IPS-18a (cell line): ENCODE measurements at regions not wholly inside any gene's neighbourhood (a gene's known extent, or its start where the extent isn't known, plus 50 kb on each side); places are given as distances from the start of the nearest gene placed in this dataset.

Source experiments
- H3K27ac ChIP-seq: one replicate; pipeline ENCODE4 v1.5.1; 2013; ENCODE audit warnings: low read length
- H3K27me3 ChIP-seq: one replicate; pipeline ENCODE4 v1.6.1; 2013; ENCODE audit warnings: mild to moderate bottlenecking, low read length; ENCODE audit not compliant: control insufficient read depth, insufficient read depth
- H3K36me3 ChIP-seq: one replicate; pipeline ENCODE4 v1.6.1; 2013; ENCODE audit warnings: low read depth, low read length; ENCODE audit not compliant: control insufficient read depth
- H3K4me1 ChIP-seq: one replicate; pipeline ENCODE4 v1.6.1; 2013; ENCODE audit warnings: low read depth, low read length; ENCODE audit not compliant: control insufficient read depth
- H3K4me3 ChIP-seq: one replicate; pipeline ENCODE4 v1.5.1; 2013; ENCODE audit warnings: low read length
- H3K9ac ChIP-seq: one replicate; pipeline ENCODE4 v1.6.1; 2013; ENCODE audit warnings: mild to moderate bottlenecking, low read length, moderate library complexity
- H3K9me3 ChIP-seq: one replicate; pipeline ENCODE4 v1.6.1; 2013; ENCODE audit warnings: low read depth, low read length; ENCODE audit not compliant: control insufficient read depth

DNA sequence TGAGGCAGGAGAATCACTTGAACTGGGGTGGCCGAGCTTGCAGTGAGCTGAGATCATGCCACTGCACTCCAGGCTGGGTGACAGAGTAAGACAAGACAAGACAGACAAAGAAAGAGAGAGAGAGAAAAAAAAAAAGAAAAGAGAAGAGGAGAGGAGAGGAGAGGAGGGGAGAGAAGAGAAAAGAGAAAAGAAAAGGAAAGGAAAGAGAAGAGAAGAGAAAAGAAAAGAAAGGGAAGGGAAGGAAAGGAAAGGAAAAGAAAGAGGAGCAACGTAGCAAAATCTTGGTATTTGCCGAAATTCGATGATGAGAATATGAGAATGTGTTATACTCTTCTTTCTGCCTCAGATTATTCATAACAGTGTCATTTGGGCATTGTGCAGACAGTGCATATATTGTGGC lies 101.2 kb upstream of the PFKP start:
- H3K27me3 ChIP-seq, result no peaks in the 10 kb centered on the region
- H3K4me3 ChIP-seq, result no peak overlapping the region
- H3K36me3 ChIP-seq, result no peaks in the 10 kb centered on the region
- H3K9me3 ChIP-seq, result no peaks in the 10 kb centered on the region
- H3K27ac ChIP-seq, result no peak overlapping the region
- no peak overlapping the region for H3K9ac ChIP-seq
- peaks cover 9% of the 10 kb centered on the region for H3K4me1 ChIP-seq

DNA sequence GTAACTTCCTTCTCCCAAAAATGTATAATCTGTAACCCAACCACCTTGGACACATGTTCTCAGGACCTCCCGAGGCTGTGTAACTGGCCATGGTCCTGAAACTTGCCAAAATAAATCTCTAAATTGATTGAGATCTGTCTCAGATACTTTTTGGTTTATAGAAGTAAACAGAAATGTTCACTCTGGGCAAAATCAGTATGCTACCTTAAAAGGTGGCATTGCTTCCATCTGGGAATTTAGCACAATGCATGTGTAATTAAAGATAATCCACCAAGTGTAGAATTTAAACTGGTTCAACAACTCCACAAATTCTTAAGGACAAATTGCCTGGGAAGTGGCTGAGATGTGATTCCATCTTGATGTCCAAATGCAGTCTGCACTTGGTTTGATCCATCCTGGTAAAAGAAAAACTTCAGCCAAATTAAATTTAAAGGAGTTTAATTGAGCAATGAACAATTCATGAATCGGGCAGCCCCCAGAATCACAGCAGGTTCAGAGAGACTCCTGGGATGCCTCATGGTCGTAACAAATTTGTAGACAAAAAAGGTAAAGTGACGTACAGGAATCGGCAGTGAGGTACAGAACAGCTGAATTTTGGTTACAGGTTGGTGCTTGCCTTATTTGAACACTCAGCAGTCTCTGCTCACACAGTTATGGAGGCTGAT lies 102.6 kb upstream of the PFKP start:
- Histone ChIP-seq H3K4me3 (no peak overlapping the region), H3K36me3 (no peaks in the 10 kb centered on the region), H3K27ac (no peak overlapping the region), H3K27me3 (no peaks in the 10 kb centered on the region), H3K9me3 (no peaks in the 10 kb centered on the region), H3K4me1 (peaks cover 9% of the 10 kb centered on the region), H3K9ac (no peak overlapping the region)

DNA sequence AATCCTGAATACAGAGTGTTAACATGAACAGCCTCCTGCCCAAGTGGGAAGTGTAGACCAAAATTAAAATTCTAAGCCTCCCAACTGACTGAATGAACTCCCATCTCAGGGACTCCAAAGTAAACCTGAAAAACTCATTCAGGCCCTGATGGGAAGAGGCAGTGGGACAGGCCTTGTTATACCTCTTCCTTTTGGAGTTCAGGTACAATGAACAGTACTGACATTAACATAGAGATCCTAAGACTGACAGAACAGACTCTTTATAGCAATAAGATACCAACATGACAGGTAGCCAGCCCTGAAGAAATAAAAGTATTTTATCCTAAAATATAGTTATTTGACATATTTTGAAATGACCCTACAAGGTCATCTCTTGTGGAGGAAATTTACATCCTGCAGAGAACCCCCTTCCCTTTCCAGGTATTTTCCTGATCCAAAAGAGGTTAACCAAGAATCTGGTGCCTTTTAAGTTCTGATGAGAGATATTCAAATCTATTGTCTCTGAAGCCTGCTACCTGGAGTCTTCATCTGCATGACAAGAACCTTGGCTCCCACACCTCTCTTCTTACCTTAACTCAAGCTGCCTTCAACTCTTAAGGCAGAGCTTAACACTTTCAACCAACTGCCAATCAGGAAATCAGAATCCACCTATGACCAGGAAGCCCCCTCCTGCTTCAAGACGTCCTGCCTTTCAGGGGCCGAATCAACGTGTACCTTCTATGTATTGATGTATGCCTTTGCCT lies 103.3 kb upstream of the PFKP start:
- no peak overlapping the region for H3K9ac ChIP-seq
- no peak overlapping the region for H3K27ac ChIP-seq

DNA sequence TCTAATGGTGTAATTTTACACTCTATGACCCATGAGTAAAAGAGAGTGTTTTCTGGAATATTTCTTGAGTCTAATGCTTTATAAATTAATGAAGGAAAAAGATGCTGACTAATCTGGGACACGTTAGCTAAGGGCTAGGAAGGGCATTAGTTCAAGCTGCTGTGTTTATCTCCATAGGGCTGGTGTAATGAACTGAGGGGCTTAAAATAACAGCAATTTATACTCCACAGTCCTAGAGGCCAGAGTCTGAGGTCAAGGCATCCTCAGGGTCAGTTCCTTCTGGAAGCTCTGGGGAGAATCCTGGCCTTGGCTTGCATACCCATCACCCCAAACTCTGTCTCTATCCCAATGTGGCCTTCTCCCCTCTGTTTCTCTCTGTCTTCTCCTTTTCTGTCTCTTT lies 105.2 kb upstream of the PFKP start:
- Histone ChIP-seq H3K9me3 (no peaks in the 10 kb centered on the region), H3K4me1 (peaks cover 9% of the 10 kb centered on the region), H3K27me3 (no peaks in the 10 kb centered on the region), H3K36me3 (no peaks in the 10 kb centered on the region), H3K27ac (no peak overlapping the region), H3K4me3 (no peak overlapping the region), H3K9ac (no peak overlapping the region)

More for the DNA sequence above, 103.3 kb upstream of the PFKP start:
- H3K9me3 ChIP-seq, result no peaks in the 10 kb centered on the region
- no peaks in the 10 kb centered on the region for H3K36me3 ChIP-seq
- peaks cover 9% of the 10 kb centered on the region for H3K4me1 ChIP-seq
- no peaks in the 10 kb centered on the region for H3K27me3 ChIP-seq
- no peak overlapping the region for H3K4me3 ChIP-seq

DNA sequence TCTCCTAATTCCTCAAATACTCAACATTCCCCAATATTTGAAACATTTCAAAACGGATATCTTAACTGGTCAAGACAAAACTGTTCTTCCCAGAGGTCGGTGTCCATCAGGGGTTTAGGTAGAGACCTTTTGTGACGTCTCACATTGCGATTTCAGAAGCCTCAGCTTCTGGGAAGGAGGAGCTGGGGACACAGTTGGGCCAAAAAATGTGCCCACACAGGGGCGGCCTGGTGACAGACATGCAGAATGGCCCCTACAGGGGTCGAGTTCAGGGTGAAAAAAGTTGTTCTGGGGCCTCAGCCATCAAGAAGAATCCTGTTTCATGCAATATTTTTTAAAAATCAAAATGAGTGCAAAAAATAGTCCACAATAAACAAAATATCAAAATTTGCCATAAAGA lies 108.7 kb upstream of the PFKP start:
- H3K4me1 ChIP-seq, result peaks cover 6% of the 10 kb centered on the region
- H3K9me3 ChIP-seq, result no peaks in the 10 kb centered on the region
- no peak overlapping the region for H3K4me3 ChIP-seq
- no peak overlapping the region for H3K27ac ChIP-seq
- no peak overlapping the region for H3K9ac ChIP-seq
- no peaks in the 10 kb centered on the region for H3K27me3 ChIP-seq
- H3K36me3 ChIP-seq, result no peaks in the 10 kb centered on the region

DNA sequence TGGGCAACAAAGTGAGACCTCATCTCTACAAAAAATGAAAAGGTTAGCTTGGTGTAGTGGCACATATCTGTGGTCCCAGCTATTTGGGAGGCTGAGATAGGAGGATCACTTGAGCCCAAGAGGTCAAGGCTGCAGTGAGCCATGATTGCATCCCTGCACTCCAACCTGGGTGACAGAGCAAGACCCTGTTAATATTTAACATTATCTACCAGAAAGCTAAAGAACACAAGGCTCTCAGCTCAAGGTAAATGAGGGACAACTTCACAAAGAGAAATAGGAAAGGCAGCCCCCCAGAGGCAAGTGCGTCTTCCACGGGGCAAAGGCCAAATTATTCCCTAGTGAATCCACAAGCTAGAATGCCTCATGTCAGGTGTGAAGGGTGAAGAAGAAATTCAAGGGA lies 109.6 kb upstream of the PFKP start:
- H3K9ac ChIP-seq, result no peak overlapping the region
- no peaks in the 10 kb centered on the region for H3K27me3 ChIP-seq
- H3K4me3 ChIP-seq, result no peak overlapping the region
- H3K9me3 ChIP-seq, result no peaks in the 10 kb centered on the region
- no peaks in the 10 kb centered on the region for H3K4me1 ChIP-seq
- no peaks in the 10 kb centered on the region for H3K36me3 ChIP-seq
- H3K27ac ChIP-seq, result no peak overlapping the region

DNA sequence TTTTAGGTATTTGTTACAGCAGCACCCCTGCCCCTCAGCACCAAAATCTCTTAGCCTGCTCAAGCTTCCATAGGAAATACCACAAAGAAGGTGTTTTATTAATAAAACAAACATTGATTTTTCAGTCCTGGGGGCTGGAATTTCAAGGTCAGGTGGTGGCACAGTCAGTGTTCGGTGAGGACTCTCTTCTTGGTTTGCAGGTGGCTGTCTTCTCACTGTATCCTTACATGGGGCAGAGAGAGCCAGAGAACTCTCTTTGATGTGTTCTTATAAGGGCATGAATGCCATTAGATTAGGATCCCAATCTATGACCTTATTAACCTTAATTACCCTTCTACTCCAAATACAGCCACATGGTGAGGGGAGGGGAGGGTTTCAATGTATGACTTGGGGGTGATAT lies 112.3 kb upstream of the PFKP start:
- H3K9me3 ChIP-seq, result no peaks in the 10 kb centered on the region
- H3K27ac ChIP-seq, result no peak overlapping the region
- H3K4me3 ChIP-seq, result no peak overlapping the region
- H3K36me3 ChIP-seq, result no peaks in the 10 kb centered on the region
- H3K9ac ChIP-seq, result no peak overlapping the region
- no peaks in the 10 kb centered on the region for H3K4me1 ChIP-seq
- H3K27me3 ChIP-seq, result no peaks in the 10 kb centered on the region

DNA sequence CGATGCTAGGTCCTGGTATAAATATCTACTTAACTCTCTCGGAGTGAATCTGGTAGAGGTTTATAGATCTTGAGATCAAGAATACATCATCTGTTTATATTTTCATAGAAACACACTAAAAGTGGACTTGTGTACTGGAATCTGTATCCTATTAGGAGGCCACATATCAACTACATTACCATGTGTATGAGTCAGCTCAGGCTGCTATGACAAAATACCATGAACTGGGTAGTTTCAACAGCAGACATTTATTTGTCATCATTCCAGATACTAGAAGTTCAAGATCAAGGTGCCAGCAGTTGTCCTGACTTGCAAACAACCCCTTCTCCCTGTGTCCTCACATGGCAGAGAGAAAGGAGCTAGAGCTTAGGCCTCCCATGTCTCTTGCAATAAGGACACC lies 113.9 kb upstream of the PFKP start:
- Histone ChIP-seq H3K4me1 (no peaks in the 10 kb centered on the region), H3K9ac (no peak overlapping the region), H3K4me3 (no peak overlapping the region), H3K9me3 (no peaks in the 10 kb centered on the region), H3K27me3 (no peaks in the 10 kb centered on the region), H3K36me3 (no peaks in the 10 kb centered on the region), H3K27ac (no peak overlapping the region)

DNA sequence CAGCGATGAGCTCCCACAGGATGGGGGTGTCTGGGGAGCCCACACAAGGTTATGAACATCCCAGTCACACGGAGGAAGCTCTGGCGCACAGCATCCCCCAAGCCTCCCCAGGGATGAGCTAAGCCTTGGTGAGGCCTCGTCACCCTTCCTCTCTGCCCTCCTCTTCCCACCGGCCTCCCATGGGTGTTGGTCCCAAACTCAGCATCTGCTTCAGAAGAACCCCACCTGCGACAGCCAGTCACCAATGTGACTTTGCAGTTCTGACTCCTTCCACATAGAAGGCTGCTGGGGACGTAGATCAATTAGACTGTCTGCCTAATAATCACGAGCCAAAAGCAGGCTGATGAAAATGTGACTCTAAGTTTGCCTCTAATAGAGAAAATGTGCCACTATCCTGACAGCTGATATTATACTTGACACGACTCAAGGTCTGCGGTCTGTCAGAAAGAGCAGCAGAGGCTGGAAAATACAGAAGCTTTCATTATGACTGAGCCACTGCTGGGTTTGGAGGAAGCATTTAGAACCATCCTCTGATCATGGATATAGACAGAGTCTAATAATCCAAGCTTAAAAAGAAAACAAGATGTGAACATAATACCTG lies 116.0 kb upstream of the PFKP start:
- H3K36me3 ChIP-seq, result no peaks in the 10 kb centered on the region
- no peaks in the 10 kb centered on the region for H3K27me3 ChIP-seq
- H3K4me3 ChIP-seq, result no peak overlapping the region
- no peaks in the 10 kb centered on the region for H3K9me3 ChIP-seq
- no peak overlapping the region for H3K27ac ChIP-seq
- H3K9ac ChIP-seq, result no peak overlapping the region
- H3K4me1 ChIP-seq, result no peaks in the 10 kb centered on the region

DNA sequence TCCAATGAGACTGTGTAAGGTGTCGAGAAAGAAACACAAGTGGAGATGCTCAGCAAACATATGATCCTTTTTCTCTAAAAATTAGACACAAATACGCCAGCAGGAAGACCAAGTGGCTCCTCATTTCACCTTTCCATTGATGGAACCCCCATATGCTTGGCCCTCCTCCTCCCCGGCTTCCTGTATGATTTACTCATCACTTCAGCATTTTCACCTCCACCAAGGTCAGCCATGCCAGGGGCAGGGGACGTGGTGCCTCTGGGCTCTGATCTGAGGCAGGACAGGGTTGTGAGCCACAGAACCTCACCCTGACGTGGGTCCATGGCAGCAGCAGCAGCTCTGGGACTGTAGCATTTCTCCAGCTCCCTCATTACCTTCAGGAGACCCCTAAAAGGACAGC lies 116.8 kb upstream of the PFKP start:
- Histone ChIP-seq H3K9ac (no peak overlapping the region), H3K27ac (no peak overlapping the region), H3K27me3 (no peaks in the 10 kb centered on the region), H3K4me3 (no peak overlapping the region), H3K4me1 (no peaks in the 10 kb centered on the region), H3K9me3 (no peaks in the 10 kb centered on the region), H3K36me3 (no peaks in the 10 kb centered on the region)

DNA sequence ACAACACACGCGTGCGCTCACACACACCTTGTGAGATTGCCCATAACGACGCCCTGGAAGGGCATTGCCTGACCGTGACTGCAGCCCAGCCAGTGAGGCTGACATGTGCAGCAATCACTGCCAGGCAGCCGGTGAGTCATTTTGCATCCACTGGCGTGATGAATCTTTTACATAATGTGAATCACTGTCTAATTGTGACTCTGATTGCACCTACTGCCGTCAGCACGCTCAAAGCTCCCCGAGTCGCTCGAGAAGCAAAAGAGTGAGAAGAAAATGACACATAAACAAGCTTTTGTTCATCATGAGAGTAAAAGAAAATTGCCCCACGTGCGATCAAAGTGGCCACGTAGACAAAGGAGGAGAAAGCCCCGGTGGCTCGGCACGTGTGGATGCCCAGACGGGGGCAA lies 117.4 kb upstream of the PFKP start:
- no peaks in the 10 kb centered on the region for H3K4me1 ChIP-seq
- H3K27me3 ChIP-seq, result no peaks in the 10 kb centered on the region
- H3K36me3 ChIP-seq, result no peaks in the 10 kb centered on the region
- H3K9ac ChIP-seq, result no peak overlapping the region
- no peaks in the 10 kb centered on the region for H3K9me3 ChIP-seq
- no peak overlapping the region for H3K27ac ChIP-seq
- H3K4me3 ChIP-seq, result no peak overlapping the region
